Hepatocyte (in vitro differentiated cells): ENCODE measurements at regions not wholly inside any gene's neighbourhood (a gene's known extent, or its start where the extent isn't known, plus 50 kb on each side); places are given as distances from the start of the nearest gene placed in this dataset.

Experiments used
- DNase-seq: peaks from one replicate; pipeline ENCODE4 v3.0.0-alpha.2; 2016; ENCODE audit warnings: low spot score
- H2AFZ ChIP-seq: fragments of 200-600 bp; sonication (generic); 2 replicates; pipeline ENCODE4 v1.6.0; 2016; ENCODE audit warnings: antibody characterized with exemption, mild to moderate bottlenecking
- H3K27ac ChIP-seq: fragments of 200-600 bp; sonication (generic); 2 replicates; pipeline ENCODE4 v1.5.1; 2016; ENCODE audit warnings: mild to moderate bottlenecking
- H3K27me3 ChIP-seq: fragments of 200-600 bp; sonication (generic); 2 replicates; pipeline ENCODE4 v1.6.1; 2016
- H3K36me3 ChIP-seq: fragments of 200-600 bp; sonication (generic); replicated peaks from 2 replicates; pipeline ENCODE4 v1.5.1; 2016; ENCODE audit warnings: low read depth; ENCODE audit not compliant: insufficient read depth
- H3K4me1 ChIP-seq: fragments of 200-600 bp; sonication (generic); 2 replicates; pipeline ENCODE4 v1.5.1; 2016; ENCODE audit warnings: mild to moderate bottlenecking, moderate library complexity; ENCODE audit not compliant: insufficient read depth
- H3K4me2 ChIP-seq: fragments of 200-600 bp; sonication (generic); 2 replicates; pipeline ENCODE4 v1.6.0; 2016
- H3K4me3 ChIP-seq: fragments of 200-600 bp; sonication (generic); 2 replicates; pipeline ENCODE4 v1.5.1; 2016; ENCODE audit warnings: mild to moderate bottlenecking
- H3K79me2 ChIP-seq: fragments of 200-600 bp; sonication (generic); 2 replicates; pipeline ENCODE4 v1.6.0; 2017; ENCODE audit warnings: mild to moderate bottlenecking
- H3K9me2 ChIP-seq: fragments of 200-600 bp; sonication (generic); replicated peaks from 2 replicates; pipeline ENCODE4 v1.6.0; 2017; ENCODE audit warnings: mild to moderate bottlenecking; ENCODE audit not compliant: insufficient read depth
- H3K9me3 ChIP-seq: fragments of 200-600 bp; sonication (generic); 2 replicates; pipeline ENCODE4 v1.5.1; 2016; ENCODE audit warnings: low read depth, mild to moderate bottlenecking
- H4K20me1 ChIP-seq: fragments of 200-600 bp; sonication (generic); 2 replicates; pipeline ENCODE4 v1.6.0; 2016; ENCODE audit warnings: mild to moderate bottlenecking; ENCODE audit not compliant: insufficient read depth, poor library complexity, severe bottlenecking
- EZH2 ChIP-seq: fragments of 200-600 bp; sonication (generic); IDR thresholded peaks from 2 replicates; pipeline ENCODE4 v1.6.1; 2016; ENCODE audit warnings: antibody characterized with exemption, mild to moderate bottlenecking, borderline replicate concordance
- EZH2phosphoT487 ChIP-seq: fragments of 200-600 bp; sonication (generic); IDR thresholded peaks from one replicate; pipeline ENCODE4 v1.6.1; 2018; ENCODE audit warnings: antibody characterized with exemption, mild to moderate bottlenecking, low read depth, moderate library complexity; ENCODE audit not compliant: unreplicated experiment, severe bottlenecking
- WGBS: methylation state at CpG from one replicate; pipeline ENCODE4 v1.1.6; 2016; ENCODE audit warnings: low lambda C conversion rate; ENCODE audit errors: missing lambda C conversion rate; 5-methylcytosine and 5-hydroxymethylcytosine counted together
- TF ChIP-seq, protein P1 (sequence below): fragments of 200-600 bp; sonication (generic); IDR thresholded peaks from 2 replicates; pipeline ENCODE4 v1.5.1; 2016; ENCODE audit warnings: antibody characterized with exemption, mild to moderate bottlenecking; ENCODE audit not compliant: poor library complexity

DNA sequence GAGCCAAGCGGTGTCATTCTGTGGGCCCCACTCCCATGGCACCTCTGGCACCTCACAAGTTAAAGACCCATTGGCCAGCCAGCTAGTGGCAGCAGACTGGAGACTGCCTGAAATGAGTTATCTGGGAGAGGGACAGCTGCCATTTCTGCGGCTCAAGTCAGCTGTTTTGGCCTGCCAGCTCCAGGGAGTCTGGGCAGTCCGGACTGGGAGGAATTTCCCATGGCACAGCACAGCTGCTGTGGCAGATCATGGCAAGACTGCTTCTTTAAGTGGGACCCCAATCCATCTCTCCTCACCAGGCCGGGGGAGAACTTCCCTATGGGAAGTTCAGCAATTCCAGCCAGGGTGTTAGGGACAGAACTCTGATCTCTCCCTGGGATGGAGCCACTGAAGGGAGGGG is 2187.6 kb upstream of the CELF4 start:
- H3K27ac ChIP-seq, result no peak overlapping the region
- no peaks in the 10 kb centered on the region for H3K9me3 ChIP-seq
- H3K9me2 ChIP-seq, result no peaks in the 10 kb centered on the region
- H3K4me2 ChIP-seq, result no peak overlapping the region
- no peaks in the 10 kb centered on the region for H3K36me3 ChIP-seq
- no peak overlapping the region for H2AFZ ChIP-seq
- H3K4me3 ChIP-seq, result no peak overlapping the region
- DNase-seq, result no peak
- TF ChIP-seq, protein P1, sequence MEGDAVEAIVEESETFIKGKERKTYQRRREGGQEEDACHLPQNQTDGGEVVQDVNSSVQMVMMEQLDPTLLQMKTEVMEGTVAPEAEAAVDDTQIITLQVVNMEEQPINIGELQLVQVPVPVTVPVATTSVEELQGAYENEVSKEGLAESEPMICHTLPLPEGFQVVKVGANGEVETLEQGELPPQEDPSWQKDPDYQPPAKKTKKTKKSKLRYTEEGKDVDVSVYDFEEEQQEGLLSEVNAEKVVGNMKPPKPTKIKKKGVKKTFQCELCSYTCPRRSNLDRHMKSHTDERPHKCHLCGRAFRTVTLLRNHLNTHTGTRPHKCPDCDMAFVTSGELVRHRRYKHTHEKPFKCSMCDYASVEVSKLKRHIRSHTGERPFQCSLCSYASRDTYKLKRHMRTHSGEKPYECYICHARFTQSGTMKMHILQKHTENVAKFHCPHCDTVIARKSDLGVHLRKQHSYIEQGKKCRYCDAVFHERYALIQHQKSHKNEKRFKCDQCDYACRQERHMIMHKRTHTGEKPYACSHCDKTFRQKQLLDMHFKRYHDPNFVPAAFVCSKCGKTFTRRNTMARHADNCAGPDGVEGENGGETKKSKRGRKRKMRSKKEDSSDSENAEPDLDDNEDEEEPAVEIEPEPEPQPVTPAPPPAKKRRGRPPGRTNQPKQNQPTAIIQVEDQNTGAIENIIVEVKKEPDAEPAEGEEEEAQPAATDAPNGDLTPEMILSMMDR, result no peak
- TF ChIP-seq EZH2phosphoT487 (no peak), EZH2 (no peak)
- no peaks in the 10 kb centered on the region for H3K79me2 ChIP-seq
- H4K20me1 ChIP-seq, result no peaks in the 10 kb centered on the region
- H3K27me3 ChIP-seq, result no peaks in the 10 kb centered on the region
- 96% methylated on average over 4 of the region's 4 CpGs for whole genome bisulfite sequencing
- no peaks in the 10 kb centered on the region for H3K4me1 ChIP-seq

DNA sequence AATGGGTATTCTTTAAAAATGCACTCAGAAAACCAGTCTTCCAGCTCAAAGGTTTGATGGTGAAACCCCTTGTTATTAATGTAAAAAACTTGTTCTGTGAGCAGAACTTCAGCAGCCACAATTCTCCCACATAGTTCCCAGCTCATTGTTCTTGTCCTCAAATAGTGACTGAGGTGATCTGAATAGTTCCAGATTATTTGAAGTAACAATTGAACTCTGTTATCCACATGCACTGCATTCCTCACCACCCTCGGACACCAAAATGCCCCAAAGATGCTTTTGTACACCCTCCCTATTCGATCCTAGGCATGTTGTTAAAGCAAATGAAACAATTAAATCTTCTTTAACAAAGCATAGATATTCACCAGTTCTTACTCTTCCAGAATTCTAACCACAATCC is 2186.8 kb upstream of the CELF4 start:
- Histone ChIP-seq H3K79me2 (no peaks in the 10 kb centered on the region), H3K27me3 (no peaks in the 10 kb centered on the region), H3K4me1 (no peaks in the 10 kb centered on the region), H3K9me2 (no peaks in the 10 kb centered on the region), H3K9me3 (no peaks in the 10 kb centered on the region), H3K27ac (no peak overlapping the region), H2AFZ (no peak overlapping the region), H3K36me3 (no peaks in the 10 kb centered on the region), H4K20me1 (no peaks in the 10 kb centered on the region), H3K4me2 (no peak overlapping the region), H3K4me3 (no peak overlapping the region)
- TF ChIP-seq, protein P1, result no peak
- TF ChIP-seq EZH2phosphoT487, result no peak
- no peak for TF ChIP-seq EZH2
- 41% methylated on average over 2 of the region's 2 CpGs for WGBS
- DNase-seq, result no peak

DNA sequence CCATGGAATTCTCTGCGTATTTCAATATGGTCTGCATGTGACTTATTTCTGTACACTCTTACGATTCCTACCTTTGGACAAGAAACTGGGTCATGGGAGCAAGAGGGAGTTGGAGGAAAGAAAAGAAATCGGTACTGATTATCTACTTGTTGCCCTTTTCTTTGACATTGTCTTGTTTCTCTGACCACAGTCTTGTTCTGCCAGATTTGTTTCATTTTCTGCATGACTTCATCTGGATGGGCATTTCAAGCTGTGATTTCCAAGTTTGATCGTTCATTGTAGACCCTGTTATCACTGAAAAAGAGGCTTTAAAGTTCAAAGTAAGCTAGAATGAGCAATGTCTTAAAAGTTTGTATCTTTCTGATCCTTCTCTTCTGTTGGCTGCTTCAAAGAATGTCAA is 2186.3 kb upstream of the CELF4 start:
- H3K9me3 ChIP-seq, result no peaks in the 10 kb centered on the region
- WGBS, result 91% methylated on average over 4 of the region's 4 CpGs
- no peaks in the 10 kb centered on the region for H3K9me2 ChIP-seq
- DNase-seq, result no peak
- no peak for TF ChIP-seq EZH2
- TF ChIP-seq EZH2phosphoT487, result no peak
- TF ChIP-seq, protein P1, result no peak
- H3K4me1 ChIP-seq, result no peaks in the 10 kb centered on the region
- H2AFZ ChIP-seq, result no peak overlapping the region
- H3K36me3 ChIP-seq, result no peaks in the 10 kb centered on the region
- no peaks in the 10 kb centered on the region for H3K79me2 ChIP-seq
- no peak overlapping the region for H3K27ac ChIP-seq
- no peaks in the 10 kb centered on the region for H4K20me1 ChIP-seq
- no peak overlapping the region for H3K4me3 ChIP-seq
- H3K27me3 ChIP-seq, result no peaks in the 10 kb centered on the region
- no peak overlapping the region for H3K4me2 ChIP-seq

DNA sequence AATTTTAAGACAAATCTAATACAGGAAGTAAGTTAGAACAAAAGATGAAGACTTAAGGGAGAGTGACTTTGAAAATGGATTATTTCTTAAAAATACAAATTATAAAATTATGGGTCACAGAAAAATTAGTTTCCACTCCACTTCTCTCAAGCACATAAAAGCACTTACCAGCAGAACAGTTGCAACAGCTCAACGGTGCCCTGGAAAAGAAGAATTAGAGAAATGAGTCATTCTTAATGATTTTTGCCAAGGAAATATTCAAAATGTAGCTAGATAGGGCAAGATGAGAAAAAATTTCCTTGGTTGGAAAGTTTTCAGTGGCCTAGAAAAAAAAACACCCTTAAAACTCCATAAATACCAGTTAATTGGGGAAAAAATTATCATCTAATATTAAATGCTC is 2185.6 kb upstream of the CELF4 start:
- TF ChIP-seq, protein P1, result no peak
- Histone ChIP-seq H2AFZ (no peak overlapping the region), H3K4me2 (no peak overlapping the region), H3K27ac (no peak overlapping the region), H3K9me2 (no peaks in the 10 kb centered on the region), H3K4me1 (no peaks in the 10 kb centered on the region), H4K20me1 (no peaks in the 10 kb centered on the region), H3K79me2 (no peaks in the 10 kb centered on the region), H3K36me3 (no peaks in the 10 kb centered on the region), H3K27me3 (no peaks in the 10 kb centered on the region), H3K4me3 (no peak overlapping the region), H3K9me3 (no peaks in the 10 kb centered on the region)
- DNase-seq, result no peak
- 85% methylated on average over 1 of the region's 1 CpG for WGBS
